ENCODE measurements at regions not wholly inside any gene's neighbourhood (a gene's known extent, or its start where the extent isn't known, plus 50 kb on each side); places are given as distances from the start of the nearest gene placed in this dataset.

GRCh38 chr12:127121494-127122084 is 1145.4 kb upstream of the TMEM132C start:
- no peak for ATAC-seq (ENCODE audit: insufficient read depth, low FRiP score)

GRCh38 chr12:127125607-127126259 is 1141.2 kb upstream of the TMEM132C start:
- no peaks in the 10 kb centered on the region for H3K4me1 ChIP-seq (ENCODE audit: control insufficient read depth in 5 of 5, insufficient read depth in 5 of 5, low read length in 5 of 5)
- no peak overlapping the region for H3K27ac ChIP-seq (ENCODE audit: low read depth in 1 of 2, low read length in 1 of 2)
- H3K4me3 ChIP-seq: no peak overlapping the region
- H3K9me3 ChIP-seq (ENCODE audit: control insufficient read depth in 4 of 4, insufficient read depth in 3 of 4, low read length in 3 of 4): peaks cover 0 to 2% (median 0%) of the 10 kb centered on the region in 4 donors
- H3K27me3 ChIP-seq (ENCODE audit: control insufficient read depth in 3 of 3, insufficient read depth in 3 of 3, low read length in 2 of 3): no peaks in the 10 kb centered on the region
- no peak for TF ChIP-seq CTCF (IDR thresholded peaks at IDR 0.05; ENCODE audit: control extremely low read depth, extremely low read depth)
- 75 to 77% methylated on average over 3 of the region's 3 CpGs for WGBS, 2 donors
- DNase-seq (no peak), ATAC-seq (ENCODE audit: insufficient read depth, low FRiP score) (no peak)
- H3K36me3 ChIP-seq (ENCODE audit: control insufficient read depth in 4 of 4, insufficient read depth in 4 of 4, low read length in 4 of 4): no peaks in the 10 kb centered on the region
- H3K9ac ChIP-seq (ENCODE audit: insufficient read depth in 1 of 2, low read length in 2 of 2): no peak overlapping the region

More at GRCh38 chr12:127121494-127122084, 1145.4 kb upstream of the TMEM132C start:
- Histone ChIP-seq H3K27me3 (ENCODE audit: control insufficient read depth in 3 of 3, insufficient read depth in 3 of 3, low read length in 2 of 3) (no peaks in the 10 kb centered on the region), H3K9me3 (ENCODE audit: control insufficient read depth in 4 of 4, insufficient read depth in 3 of 4, low read length in 3 of 4) (no peaks in the 10 kb centered on the region), H3K4me1 (ENCODE audit: control insufficient read depth in 5 of 5, insufficient read depth in 5 of 5, low read length in 5 of 5) (peaks cover 0 to 1% (median 0%) of the 10 kb centered on the region in 5 donors), H3K27ac (ENCODE audit: low read depth in 1 of 2, low read length in 1 of 2) (no peak overlapping the region), H3K4me3 (no peak overlapping the region), H3K9ac (ENCODE audit: insufficient read depth in 1 of 2, low read length in 2 of 2) (no peak overlapping the region), H3K36me3 (ENCODE audit: control insufficient read depth in 4 of 4, insufficient read depth in 4 of 4, low read length in 4 of 4) (no peaks in the 10 kb centered on the region)
- no peak for DNase-seq
- 79 to 80% methylated on average over 4 of the region's 4 CpGs for WGBS, 2 donors
- no peak for TF ChIP-seq CTCF (IDR thresholded peaks at IDR 0.05; ENCODE audit: control extremely low read depth, extremely low read depth)

GRCh38 chr12:127126260-127126628 is 1140.7 kb upstream of the TMEM132C start:
- no peak for DNase-seq
- H3K4me3 ChIP-seq: no peak overlapping the region
- ATAC-seq (ENCODE audit: insufficient read depth, low FRiP score): no peak
- WGBS, 2 donors: 91 to 94% methylated on average over 2 of the region's 2 CpGs
- no peaks in the 10 kb centered on the region for H3K4me1 ChIP-seq (ENCODE audit: control insufficient read depth in 5 of 5, insufficient read depth in 5 of 5, low read length in 5 of 5)
- no peaks in the 10 kb centered on the region for H3K36me3 ChIP-seq (ENCODE audit: control insufficient read depth in 4 of 4, insufficient read depth in 4 of 4, low read length in 4 of 4)
- H3K27me3 ChIP-seq (ENCODE audit: control insufficient read depth in 3 of 3, insufficient read depth in 3 of 3, low read length in 2 of 3): no peaks in the 10 kb centered on the region
- H3K27ac ChIP-seq (ENCODE audit: low read depth in 1 of 2, low read length in 1 of 2): no peak overlapping the region
- TF ChIP-seq CTCF (IDR thresholded peaks at IDR 0.05; ENCODE audit: control extremely low read depth, extremely low read depth): no peak
- H3K9ac ChIP-seq (ENCODE audit: insufficient read depth in 1 of 2, low read length in 2 of 2): no peak overlapping the region
- H3K9me3 ChIP-seq (ENCODE audit: control insufficient read depth in 4 of 4, insufficient read depth in 3 of 4, low read length in 3 of 4): peaks cover 0 to 2% (median 0%) of the 10 kb centered on the region in 4 donors
